Cardiac fibroblast (primary cell): ENCODE measurements at regions not wholly inside any gene's neighbourhood (a gene's known extent, or its start where the extent isn't known, plus 50 kb on each side); places are given as distances from the start of the nearest gene placed in this dataset.
"Not testable (repeated sequence)": the region's sequence is repeated elsewhere in the genome, so short reads cannot be mapped to it uniquely, and the experiment has no call there.

Experiments used
- DNase-seq, 2 donors: peaks; one replicate each; pipeline versions ENCODE4 v3.0.0 to v3.0.0-alpha.2; 2010; ENCODE audit warnings: low read depth in 2 of 2
- H3K4me3 ChIP-seq, 2 donors: replicated peaks in 1 of 2; 1 replicate in 1 of 2; 2 replicates in 1 of 2; pipeline ENCODE4 v1.5.1; 2011; ENCODE audit warnings: low read depth in 2 of 2, low read length in 2 of 2, mild to moderate bottlenecking in 2 of 2, moderate library complexity in 1 of 2
- TF ChIP-seq, protein P1 (sequence below): IDR thresholded peaks from one replicate; pipeline ENCODE4 v1.5.1; 2011; ENCODE audit warnings: low read depth, mild to moderate bottlenecking, low read length, inconsistent platforms

GRCh38 chr6:146981981-146982380 lies 222.2 kb upstream of the STXBP5 start:
- DNase-seq: no peak
- H3K4me3 ChIP-seq: no peak overlapping the region
- TF ChIP-seq, protein P1, sequence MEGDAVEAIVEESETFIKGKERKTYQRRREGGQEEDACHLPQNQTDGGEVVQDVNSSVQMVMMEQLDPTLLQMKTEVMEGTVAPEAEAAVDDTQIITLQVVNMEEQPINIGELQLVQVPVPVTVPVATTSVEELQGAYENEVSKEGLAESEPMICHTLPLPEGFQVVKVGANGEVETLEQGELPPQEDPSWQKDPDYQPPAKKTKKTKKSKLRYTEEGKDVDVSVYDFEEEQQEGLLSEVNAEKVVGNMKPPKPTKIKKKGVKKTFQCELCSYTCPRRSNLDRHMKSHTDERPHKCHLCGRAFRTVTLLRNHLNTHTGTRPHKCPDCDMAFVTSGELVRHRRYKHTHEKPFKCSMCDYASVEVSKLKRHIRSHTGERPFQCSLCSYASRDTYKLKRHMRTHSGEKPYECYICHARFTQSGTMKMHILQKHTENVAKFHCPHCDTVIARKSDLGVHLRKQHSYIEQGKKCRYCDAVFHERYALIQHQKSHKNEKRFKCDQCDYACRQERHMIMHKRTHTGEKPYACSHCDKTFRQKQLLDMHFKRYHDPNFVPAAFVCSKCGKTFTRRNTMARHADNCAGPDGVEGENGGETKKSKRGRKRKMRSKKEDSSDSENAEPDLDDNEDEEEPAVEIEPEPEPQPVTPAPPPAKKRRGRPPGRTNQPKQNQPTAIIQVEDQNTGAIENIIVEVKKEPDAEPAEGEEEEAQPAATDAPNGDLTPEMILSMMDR: no peak

DNA sequence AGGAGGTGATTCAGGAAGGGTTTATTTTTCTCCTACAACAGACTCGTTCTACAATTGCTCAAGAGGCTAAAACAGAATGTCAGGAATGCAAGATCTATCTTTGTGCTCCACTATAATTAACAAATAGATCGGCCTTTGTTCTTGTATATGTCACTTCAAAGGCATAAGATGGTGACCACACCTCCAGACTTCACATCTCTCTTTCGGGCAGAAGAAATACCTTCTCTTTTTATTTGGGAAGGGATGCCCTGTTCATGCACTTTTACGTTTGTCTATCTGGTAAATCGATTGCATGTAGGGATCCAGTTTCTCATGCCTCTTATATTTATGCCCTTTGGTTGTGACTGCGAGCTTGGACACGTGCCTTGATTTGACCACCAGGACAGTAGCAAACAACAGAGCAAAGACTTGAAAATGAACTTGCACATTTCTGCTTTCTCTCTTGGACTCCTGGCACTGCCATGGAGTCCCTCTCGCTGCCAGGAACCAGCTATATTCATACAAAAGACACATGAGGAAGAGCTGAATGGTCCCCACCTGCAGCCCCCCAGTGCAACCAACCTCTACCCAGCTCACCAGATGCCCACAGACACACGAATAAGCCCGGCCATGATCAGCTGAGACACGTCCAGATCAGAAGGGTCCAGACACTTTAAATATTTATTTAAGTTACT lies 219.8 kb upstream of the STXBP5 start:
- peak; percentile 32 to 40 for DNase-seq
- TF ChIP-seq, protein P1: no peak
- no peak overlapping the region for H3K4me3 ChIP-seq

DNA sequence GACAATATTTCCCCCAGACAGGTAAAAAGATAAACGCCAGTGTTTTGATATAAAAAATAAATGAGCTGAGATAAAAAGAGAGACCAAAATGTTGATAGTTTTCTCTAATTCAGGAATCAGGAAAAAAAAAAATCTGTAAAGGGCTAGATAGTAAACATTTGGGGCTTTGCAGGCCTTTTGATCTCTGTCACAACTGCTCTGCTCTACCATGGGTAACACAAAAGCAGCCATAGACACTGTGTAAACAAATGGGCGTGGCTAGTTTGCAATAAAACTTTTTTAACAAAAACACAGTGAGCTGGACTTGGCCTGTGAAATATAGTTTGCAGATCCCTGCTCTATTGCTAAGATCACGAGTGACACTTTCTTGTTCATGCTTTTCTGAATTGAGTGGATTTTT lies 219.1 kb upstream of the STXBP5 start:
- DNase-seq: no peak
- no peak overlapping the region for H3K4me3 ChIP-seq
- TF ChIP-seq, protein P1: no peak

DNA sequence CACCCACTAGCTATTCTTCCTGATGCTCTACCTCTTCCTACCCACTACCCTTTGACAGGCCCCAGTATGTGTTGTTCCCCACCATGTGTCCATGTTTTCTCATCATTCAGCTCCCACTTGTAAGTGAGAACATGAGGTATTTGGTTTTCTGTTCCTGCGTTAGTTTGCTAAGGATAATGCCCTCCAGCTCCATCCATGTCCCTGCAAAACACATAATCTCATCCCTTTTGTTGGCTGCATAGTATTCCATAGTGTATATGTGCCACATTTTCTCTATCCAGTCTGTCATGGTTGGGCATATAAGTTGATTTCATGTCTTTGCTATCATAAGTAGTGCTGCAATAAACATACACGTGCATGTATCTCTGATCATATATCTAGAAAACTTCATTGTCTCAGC lies 218.3 kb upstream of the STXBP5 start:
- TF ChIP-seq, protein P1: no peak
- H3K4me3 ChIP-seq: no peak overlapping the region
- DNase-seq: no peak

GRCh38 chr6:146987938-146988337 lies 216.3 kb upstream of the STXBP5 start:
- H3K4me3 ChIP-seq, DNase-seq: not testable (repeated sequence)

DNA sequence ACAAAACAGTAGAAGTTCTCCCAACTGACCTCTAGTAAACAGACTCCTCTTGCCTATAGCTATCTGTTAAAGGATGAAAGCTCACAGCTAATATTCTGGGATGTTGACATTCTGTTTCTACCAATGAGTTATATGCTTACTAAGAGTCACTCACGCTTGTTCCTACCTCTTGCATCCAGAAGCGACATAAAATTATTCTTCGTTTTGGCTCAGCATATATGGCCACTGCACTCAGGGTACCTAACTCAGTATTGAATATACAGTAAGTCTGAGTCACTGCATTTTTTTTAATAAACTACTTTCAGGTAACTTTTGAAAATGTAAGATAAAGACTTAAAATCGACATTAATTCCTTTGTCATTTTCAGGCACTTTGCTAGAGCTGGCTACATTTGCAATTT lies 214.4 kb upstream of the STXBP5 start:
- no peak for DNase-seq
- no peak overlapping the region for H3K4me3 ChIP-seq
- TF ChIP-seq, protein P1: no peak

DNA sequence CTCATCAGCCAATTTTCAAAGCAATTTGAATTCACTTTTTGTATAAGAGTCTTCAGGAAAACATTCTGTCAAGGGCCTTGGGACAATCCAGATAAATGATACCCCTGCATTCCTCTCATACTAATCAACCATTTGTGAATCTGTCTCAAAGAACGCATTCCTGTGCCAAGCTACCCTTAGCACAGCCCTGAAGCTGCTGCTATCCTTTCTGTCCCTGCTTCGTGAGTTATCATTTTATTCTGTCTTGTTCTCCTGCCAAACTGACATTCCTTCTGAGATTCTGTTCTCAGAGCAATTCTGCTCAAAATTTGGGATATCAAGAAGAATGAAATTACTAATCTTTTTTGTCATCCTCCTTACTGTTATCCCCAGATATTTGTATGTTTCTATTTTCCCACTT lies 213.9 kb upstream of the STXBP5 start:
- DNase-seq: peak; percentile 74 to 81
- TF ChIP-seq, protein P1: no peak
- no peak overlapping the region for H3K4me3 ChIP-seq
